Epithelial cell of esophagus (primary cell): ENCODE measurements at regions not wholly inside any gene's neighbourhood (a gene's known extent, or its start where the extent isn't known, plus 50 kb on each side); places are given as distances from the start of the nearest gene placed in this dataset.
A peak's percentile ranks its signal among the peaks of the same experiment; 100 is the strongest.

ENCODE experiments used
- DNase-seq: peaks from one replicate; pipeline ENCODE4 v3.0.0; 2010; ENCODE audit warnings: low read depth
- H3K4me3 ChIP-seq: 2 replicates; pipeline ENCODE4 v1.5.1; 2011; ENCODE audit warnings: mild to moderate bottlenecking, low read length, control low read depth
- TF ChIP-seq, protein P1 (sequence below): IDR thresholded peaks from 2 replicates; pipeline ENCODE4 v1.5.1; 2011; ENCODE audit warnings: low read depth, mild to moderate bottlenecking, low read length, control low read depth, inconsistent platforms; ENCODE audit not compliant: insufficient read depth; ENCODE audit errors: missing control alignments

GRCh38 chr14:53356361-53357150 is 203.4 kb upstream of the DDHD1 start:
- H3K4me3 ChIP-seq = no peak overlapping the region
- TF ChIP-seq, protein P1, sequence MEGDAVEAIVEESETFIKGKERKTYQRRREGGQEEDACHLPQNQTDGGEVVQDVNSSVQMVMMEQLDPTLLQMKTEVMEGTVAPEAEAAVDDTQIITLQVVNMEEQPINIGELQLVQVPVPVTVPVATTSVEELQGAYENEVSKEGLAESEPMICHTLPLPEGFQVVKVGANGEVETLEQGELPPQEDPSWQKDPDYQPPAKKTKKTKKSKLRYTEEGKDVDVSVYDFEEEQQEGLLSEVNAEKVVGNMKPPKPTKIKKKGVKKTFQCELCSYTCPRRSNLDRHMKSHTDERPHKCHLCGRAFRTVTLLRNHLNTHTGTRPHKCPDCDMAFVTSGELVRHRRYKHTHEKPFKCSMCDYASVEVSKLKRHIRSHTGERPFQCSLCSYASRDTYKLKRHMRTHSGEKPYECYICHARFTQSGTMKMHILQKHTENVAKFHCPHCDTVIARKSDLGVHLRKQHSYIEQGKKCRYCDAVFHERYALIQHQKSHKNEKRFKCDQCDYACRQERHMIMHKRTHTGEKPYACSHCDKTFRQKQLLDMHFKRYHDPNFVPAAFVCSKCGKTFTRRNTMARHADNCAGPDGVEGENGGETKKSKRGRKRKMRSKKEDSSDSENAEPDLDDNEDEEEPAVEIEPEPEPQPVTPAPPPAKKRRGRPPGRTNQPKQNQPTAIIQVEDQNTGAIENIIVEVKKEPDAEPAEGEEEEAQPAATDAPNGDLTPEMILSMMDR = no peak
- DNase-seq = peak; percentile 28

- peak; percentile 77 for DNase-seq
- TF ChIP-seq, protein P1 = no peak
- no peak overlapping the region for H3K4me3 ChIP-seq
Measured at GRCh38 chr14:53355581-53356112, 202.5 kb upstream of the DDHD1 start.

GRCh38 chr14:53354336-53354735 is 201.2 kb upstream of the DDHD1 start:
- no peak overlapping the region for H3K4me3 ChIP-seq
- DNase-seq = no peak
- TF ChIP-seq, protein P1 = no peak

- H3K4me3 ChIP-seq = no peak overlapping the region
- DNase-seq = no peak
- TF ChIP-seq, protein P1 = no peak
Measured at GRCh38 chr14:53350866-53351265, 197.7 kb upstream of the DDHD1 start.

DNA sequence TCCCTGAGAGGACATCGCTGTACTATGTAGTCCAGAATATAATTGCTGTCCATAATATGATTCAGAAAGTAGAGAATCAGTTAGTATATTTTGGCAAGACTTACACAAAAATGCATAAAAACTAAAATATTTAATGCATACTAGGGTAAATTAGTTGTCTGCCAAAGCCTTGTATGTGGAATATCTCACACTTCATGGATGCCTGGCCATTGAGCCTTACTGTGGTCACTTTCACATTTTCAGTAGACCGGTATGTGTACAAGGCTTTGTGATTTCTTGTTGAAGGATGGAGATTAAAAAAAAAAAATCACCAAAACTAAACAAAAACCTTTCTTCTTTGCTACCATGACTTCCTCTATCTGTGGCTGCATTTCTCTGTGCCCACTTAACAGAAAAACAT is 197.3 kb upstream of the DDHD1 start:
- DNase-seq = no peak
- TF ChIP-seq, protein P1 = no peak
- H3K4me3 ChIP-seq = no peak overlapping the region

- H3K4me3 ChIP-seq = no peak overlapping the region
- TF ChIP-seq, protein P1 = no peak
- DNase-seq = no peak
Measured at GRCh38 chr14:53346988-53347387, 193.9 kb upstream of the DDHD1 start.

DNA sequence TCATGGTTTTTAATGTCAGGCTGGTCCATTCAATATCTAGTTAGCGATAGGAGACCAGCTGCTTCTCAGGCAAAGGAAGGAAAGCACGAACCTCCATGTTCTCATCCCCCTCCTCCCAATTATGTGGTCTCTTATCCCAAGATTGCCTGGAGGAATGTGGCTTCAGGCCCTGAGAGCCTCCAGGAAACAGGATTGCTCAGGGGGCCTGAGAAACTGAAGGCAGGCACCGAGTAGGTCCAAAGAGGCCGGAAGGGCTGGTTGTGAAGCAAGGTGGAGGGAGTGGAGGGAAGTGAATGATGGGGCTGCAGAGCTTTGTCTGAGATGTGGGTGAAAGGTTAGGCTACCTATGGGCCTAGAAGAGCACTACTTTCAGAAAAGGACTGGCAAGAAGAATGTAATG is 188.2 kb upstream of the DDHD1 start:
- no peak overlapping the region for H3K4me3 ChIP-seq
- DNase-seq = no peak
- TF ChIP-seq, protein P1 = no peak
